ENCODE measurements at regions not wholly inside any gene's neighbourhood (a gene's known extent, or its start where the extent isn't known, plus 50 kb on each side); places are given as distances from the start of the nearest gene placed in this dataset.

DNA sequence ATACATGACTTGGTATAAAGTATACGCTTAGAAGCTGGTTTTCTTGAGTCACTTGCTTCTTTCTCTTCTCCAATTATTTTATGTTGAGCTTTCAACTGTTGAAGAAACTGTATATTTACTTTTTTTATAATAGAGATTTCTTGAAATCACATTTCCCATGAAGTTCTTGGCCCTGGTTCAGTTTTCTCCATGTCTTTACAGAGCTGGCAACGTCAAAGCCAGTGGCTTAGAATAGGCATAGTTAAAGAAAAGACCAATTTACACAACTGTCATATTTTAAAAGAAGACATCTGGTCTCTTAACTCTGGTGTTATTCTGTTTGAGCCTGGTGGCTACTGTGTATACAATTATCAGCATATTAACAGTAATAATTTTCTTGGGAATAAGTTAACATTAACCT is 1249.3 kb downstream of the CDH12 start:
- no peaks in the 10 kb centered on the region for H3K9me3 Mint-ChIP-seq (ENCODE audit: low read depth)
- H3K4me1 Mint-ChIP-seq (ENCODE audit: low read depth), result no peaks in the 10 kb centered on the region
- TF ChIP-seq, protein P1, sequence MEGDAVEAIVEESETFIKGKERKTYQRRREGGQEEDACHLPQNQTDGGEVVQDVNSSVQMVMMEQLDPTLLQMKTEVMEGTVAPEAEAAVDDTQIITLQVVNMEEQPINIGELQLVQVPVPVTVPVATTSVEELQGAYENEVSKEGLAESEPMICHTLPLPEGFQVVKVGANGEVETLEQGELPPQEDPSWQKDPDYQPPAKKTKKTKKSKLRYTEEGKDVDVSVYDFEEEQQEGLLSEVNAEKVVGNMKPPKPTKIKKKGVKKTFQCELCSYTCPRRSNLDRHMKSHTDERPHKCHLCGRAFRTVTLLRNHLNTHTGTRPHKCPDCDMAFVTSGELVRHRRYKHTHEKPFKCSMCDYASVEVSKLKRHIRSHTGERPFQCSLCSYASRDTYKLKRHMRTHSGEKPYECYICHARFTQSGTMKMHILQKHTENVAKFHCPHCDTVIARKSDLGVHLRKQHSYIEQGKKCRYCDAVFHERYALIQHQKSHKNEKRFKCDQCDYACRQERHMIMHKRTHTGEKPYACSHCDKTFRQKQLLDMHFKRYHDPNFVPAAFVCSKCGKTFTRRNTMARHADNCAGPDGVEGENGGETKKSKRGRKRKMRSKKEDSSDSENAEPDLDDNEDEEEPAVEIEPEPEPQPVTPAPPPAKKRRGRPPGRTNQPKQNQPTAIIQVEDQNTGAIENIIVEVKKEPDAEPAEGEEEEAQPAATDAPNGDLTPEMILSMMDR (IDR thresholded peaks at IDR 0.05), result no peak
- H3K4me3 Mint-ChIP-seq (ENCODE audit: unreplicated experiment), result no peak overlapping the region
- H3K36me3 Mint-ChIP-seq (ENCODE audit: low read depth), result no peaks in the 10 kb centered on the region
- DNase-seq (ENCODE audit: low spot score), result no peak
- no peak overlapping the region for H3K27ac Mint-ChIP-seq (ENCODE audit: unreplicated experiment)
- no peaks in the 10 kb centered on the region for H3K27me3 Mint-ChIP-seq (ENCODE audit: low read depth)

DNA sequence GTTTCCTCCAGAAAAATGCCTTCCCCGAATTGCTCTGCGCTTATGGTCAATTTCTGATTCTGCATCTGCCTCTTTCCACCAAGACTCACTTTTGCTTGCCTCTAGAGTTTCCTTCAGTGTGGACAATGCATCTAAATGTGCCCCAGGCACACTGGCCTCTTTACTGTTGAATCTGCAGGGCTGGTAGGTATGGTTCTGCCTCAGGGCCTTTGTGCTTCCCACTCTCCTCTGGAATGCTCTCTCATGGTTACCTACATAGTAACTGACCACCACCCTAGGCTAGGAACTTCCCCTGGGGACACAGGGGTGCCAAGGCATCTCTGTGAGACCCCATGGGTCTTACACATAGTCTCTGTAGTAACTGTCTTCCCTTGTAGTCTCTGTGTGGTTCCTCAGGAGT is 1258.6 kb downstream of the CDH12 start:
- H3K36me3 Mint-ChIP-seq (ENCODE audit: low read depth), result no peaks in the 10 kb centered on the region

DNA sequence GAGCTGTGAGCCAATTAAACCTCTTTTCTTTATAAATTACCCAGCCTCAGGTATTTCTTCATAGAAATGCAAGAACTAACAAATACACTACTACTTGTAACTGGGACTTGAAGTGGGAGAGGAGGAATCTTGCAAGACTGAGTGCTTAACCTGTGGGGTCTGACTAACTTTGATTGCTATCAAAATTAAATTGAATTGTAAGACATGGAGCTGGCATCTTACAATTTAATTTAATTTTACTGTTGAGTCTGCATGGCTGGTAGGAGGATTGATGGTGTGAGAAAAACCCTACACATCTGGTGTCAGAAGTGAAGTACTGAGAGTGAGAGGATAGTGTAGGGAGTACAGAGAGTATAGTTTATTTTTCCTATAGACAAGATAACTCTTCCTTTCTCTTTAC is 1259.9 kb downstream of the CDH12 start:
- Mint-ChIP-seq H3K27ac (ENCODE audit: unreplicated experiment) (no peak overlapping the region), H3K4me1 (ENCODE audit: low read depth) (no peaks in the 10 kb centered on the region), H3K4me3 (ENCODE audit: unreplicated experiment) (no peak overlapping the region), H3K9me3 (ENCODE audit: low read depth) (peaks cover 9% of the 10 kb centered on the region), H3K27me3 (ENCODE audit: low read depth) (no peaks in the 10 kb centered on the region), H3K36me3 (ENCODE audit: low read depth) (no peaks in the 10 kb centered on the region)
- TF ChIP-seq, protein P1 (IDR thresholded peaks at IDR 0.05), result no peak
- no peak for DNase-seq (ENCODE audit: low spot score)

More for the DNA sequence above, 1258.6 kb downstream of the CDH12 start:
- DNase-seq (ENCODE audit: low spot score), result no peak
- Mint-ChIP-seq H3K27me3 (ENCODE audit: low read depth) (no peaks in the 10 kb centered on the region), H3K9me3 (ENCODE audit: low read depth) (peaks cover 12% of the 10 kb centered on the region), H3K4me1 (ENCODE audit: low read depth) (no peaks in the 10 kb centered on the region), H3K27ac (ENCODE audit: unreplicated experiment) (no peak overlapping the region), H3K4me3 (ENCODE audit: unreplicated experiment) (no peak overlapping the region)
- TF ChIP-seq, protein P1 (IDR thresholded peaks at IDR 0.05), result no peak

DNA sequence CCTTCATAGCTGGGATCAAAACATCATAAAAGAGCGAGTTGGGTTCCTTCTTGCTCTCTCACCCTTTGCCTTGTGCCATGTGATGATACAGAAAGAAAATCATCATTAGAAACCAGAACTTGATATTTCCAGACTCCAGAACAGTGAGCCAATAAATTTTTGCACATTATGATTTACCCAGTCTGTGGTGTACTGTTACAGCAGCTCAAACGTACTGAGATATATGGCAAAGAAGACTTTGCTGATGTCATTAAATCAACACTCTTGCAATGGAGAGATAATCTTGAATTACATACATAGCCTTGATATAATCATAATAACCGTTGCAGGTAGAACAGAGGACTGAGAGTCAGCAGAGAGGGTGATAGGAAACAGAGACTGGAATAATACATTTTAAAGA is 1271.6 kb downstream of the CDH12 start:
- no peak overlapping the region for H3K27ac Mint-ChIP-seq (ENCODE audit: unreplicated experiment)
- peaks cover 8% of the 10 kb centered on the region for H3K36me3 Mint-ChIP-seq (ENCODE audit: low read depth)
- no peak overlapping the region for H3K4me3 Mint-ChIP-seq (ENCODE audit: unreplicated experiment)
- TF ChIP-seq, protein P1 (IDR thresholded peaks at IDR 0.05), result no peak
- H3K27me3 Mint-ChIP-seq (ENCODE audit: low read depth), result no peaks in the 10 kb centered on the region
- DNase-seq (ENCODE audit: low spot score), result no peak
- no peaks in the 10 kb centered on the region for H3K4me1 Mint-ChIP-seq (ENCODE audit: low read depth)
- peaks cover 7% of the 10 kb centered on the region for H3K9me3 Mint-ChIP-seq (ENCODE audit: low read depth)

DNA sequence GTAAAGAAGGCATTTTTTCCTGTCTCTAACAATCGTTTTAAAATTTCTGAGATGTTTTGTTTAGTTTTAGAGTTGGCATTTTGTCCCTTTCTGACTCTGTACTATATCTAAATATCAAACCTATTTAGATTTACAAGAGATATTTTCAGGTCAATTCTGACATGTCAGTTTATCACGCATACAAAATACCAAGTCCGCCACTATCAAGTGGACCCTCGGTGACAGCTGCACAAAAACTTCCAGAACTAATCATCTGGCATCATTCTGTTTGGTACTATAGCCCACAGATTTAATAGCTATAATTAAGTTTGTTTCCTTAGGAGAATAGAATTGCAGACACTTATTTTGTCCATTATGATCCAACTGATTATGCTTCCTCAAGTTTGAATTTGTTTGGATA is 1278.2 kb downstream of the CDH12 start:
- no peaks in the 10 kb centered on the region for H3K4me1 Mint-ChIP-seq (ENCODE audit: low read depth)
- no peaks in the 10 kb centered on the region for H3K27me3 Mint-ChIP-seq (ENCODE audit: low read depth)
- no peak for DNase-seq (ENCODE audit: low spot score)
- H3K9me3 Mint-ChIP-seq (ENCODE audit: low read depth), result peaks cover 4% of the 10 kb centered on the region
- H3K36me3 Mint-ChIP-seq (ENCODE audit: low read depth), result no peaks in the 10 kb centered on the region
- H3K27ac Mint-ChIP-seq (ENCODE audit: unreplicated experiment), result no peak overlapping the region
- TF ChIP-seq, protein P1 (IDR thresholded peaks at IDR 0.05), result no peak
- no peak overlapping the region for H3K4me3 Mint-ChIP-seq (ENCODE audit: unreplicated experiment)

Data from chondrocyte (in vitro differentiated cells).